Heart left ventricle (tissue), 13 donors: ENCODE measurements at regions not wholly inside any gene's neighbourhood (a gene's known extent, or its start where the extent isn't known, plus 50 kb on each side); places are given as distances from the start of the nearest gene placed in this dataset.

ENCODE experiments used
- CTCF ChIP-seq, 12 donors: fragments of 200-600 bp; sonication (generic) in 4 of 12; IDR thresholded peaks; one replicate each; pipeline versions ENCODE4 v1.5.0 to v1.8.0; 2018 to 2022; ENCODE audit warnings: antibody characterized with exemption in 12 of 12, mild to moderate bottlenecking in 5 of 12
- POLR2A ChIP-seq, 2 donors: fragments of 450-650 bp; IDR thresholded peaks; one replicate each; pipeline ENCODE4 v1.6.1; 2017; ENCODE audit warnings: antibody characterized with exemption in 2 of 2, mild to moderate bottlenecking in 2 of 2, moderate library complexity in 2 of 2
- donor health status: ischemic (EF 13 %, LVEDD 7.1; RV severe dilation, severe dysfunction).
- donor health status: DM: no; HTN: yes; CAD: no.
- donor health status: DM: no; HTN: no; CAD: no.
- donor health status: ischemic (EF 25% LVEDD 6.9; RV normal size, moderate dysfunction).
- donor health status: ischemic (EF 25% LVEDD 5.7; RV mildly dilated, moderate dysfunction).
- donor health status: ischemic (EF 35%, LVEDD 5.7; RV mildly dilated, moderate dysfunction).
- donor health status: nonischemic (EF 11% LVEDD 7.7; RV severe dilation, severe dysfunction).
- donor health status: DM: yes; HTN: yes; CAD: no.
- donor health status: PGD.
- donor health status: ischemic (EF 29% LVEDD 5.4; RV normal size, mild dysfunction).
- donor health status: nonischemic (EF 23%, LVEDD 6.1; RV moderate dilation, normal function).

GRCh38 chr9:94169968-94170367, 85.7 kb downstream of the PTPDC1 start:
- TF ChIP-seq CTCF (IDR thresholded peaks at IDR 0.05) (no peak), POLR2A (IDR thresholded peaks at IDR 0.05) (no peak)
